Ovary (tissue), 3 donors: ENCODE measurements at regions not wholly inside any gene's neighbourhood (a gene's known extent, or its start where the extent isn't known, plus 50 kb on each side); places are given as distances from the start of the nearest gene placed in this dataset.

Experiments used
- EP300 ChIP-seq: sonication (generic); formaldehyde crosslinking; IDR thresholded peaks from one replicate; pipeline ENCODE4 v1.6.1; 2017; ENCODE audit warnings: antibody characterized with exemption
- POLR2A ChIP-seq: fragments of 450-650 bp; IDR thresholded peaks from one replicate; pipeline ENCODE4 v1.6.1; 2017; ENCODE audit warnings: antibody characterized with exemption, mild to moderate bottlenecking, moderate library complexity
- TF ChIP-seq, protein P1 (sequence below), 3 donors: fragments of 450-650 bp in 2 of 3; fragments of 200-600 bp in 1 of 3; IDR thresholded peaks; one replicate each; pipeline versions ENCODE4 v1.5.1 to v1.8.0; 2016 to 2022; ENCODE audit warnings: antibody characterized with exemption in 3 of 3, mild to moderate bottlenecking in 1 of 3
- donor health status: DM: no; HTN: no; CAD: no.

DNA sequence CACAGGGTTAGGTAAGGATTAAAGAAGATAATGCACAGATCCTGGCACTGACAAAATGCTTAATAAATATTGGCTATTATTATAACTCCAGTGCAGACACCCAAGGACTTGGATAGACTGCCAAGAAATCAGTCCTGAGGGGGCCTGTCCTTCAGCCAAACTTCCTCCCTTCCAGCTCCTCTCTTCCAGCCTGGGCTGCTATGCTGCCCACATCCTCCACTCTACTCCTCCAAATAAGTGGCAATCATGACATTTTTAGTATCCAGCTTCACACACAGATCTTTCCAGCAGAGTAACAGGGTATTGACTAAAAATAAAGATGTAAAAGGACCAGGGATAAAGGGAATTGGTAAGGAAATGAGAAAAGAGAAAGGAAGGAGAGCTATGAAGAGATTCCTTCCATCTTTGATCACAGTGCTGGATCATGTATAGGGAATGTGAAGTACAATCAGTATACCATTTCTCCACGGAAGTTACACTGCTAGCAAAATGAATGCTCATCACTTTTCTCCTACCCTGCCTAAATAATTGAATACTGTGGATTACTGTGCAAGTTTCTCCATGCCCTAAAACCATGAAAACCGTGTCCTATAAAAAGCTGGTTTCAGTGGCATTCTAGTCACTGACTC is 136.0 kb upstream of the OSMR start:
- TF ChIP-seq POLR2A (no peak), EP300 (no peak)
- TF ChIP-seq, protein P1, sequence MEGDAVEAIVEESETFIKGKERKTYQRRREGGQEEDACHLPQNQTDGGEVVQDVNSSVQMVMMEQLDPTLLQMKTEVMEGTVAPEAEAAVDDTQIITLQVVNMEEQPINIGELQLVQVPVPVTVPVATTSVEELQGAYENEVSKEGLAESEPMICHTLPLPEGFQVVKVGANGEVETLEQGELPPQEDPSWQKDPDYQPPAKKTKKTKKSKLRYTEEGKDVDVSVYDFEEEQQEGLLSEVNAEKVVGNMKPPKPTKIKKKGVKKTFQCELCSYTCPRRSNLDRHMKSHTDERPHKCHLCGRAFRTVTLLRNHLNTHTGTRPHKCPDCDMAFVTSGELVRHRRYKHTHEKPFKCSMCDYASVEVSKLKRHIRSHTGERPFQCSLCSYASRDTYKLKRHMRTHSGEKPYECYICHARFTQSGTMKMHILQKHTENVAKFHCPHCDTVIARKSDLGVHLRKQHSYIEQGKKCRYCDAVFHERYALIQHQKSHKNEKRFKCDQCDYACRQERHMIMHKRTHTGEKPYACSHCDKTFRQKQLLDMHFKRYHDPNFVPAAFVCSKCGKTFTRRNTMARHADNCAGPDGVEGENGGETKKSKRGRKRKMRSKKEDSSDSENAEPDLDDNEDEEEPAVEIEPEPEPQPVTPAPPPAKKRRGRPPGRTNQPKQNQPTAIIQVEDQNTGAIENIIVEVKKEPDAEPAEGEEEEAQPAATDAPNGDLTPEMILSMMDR (IDR thresholded peaks at IDR 0.05) = no peak
